A549 (cell line): ENCODE measurements at regions not wholly inside any gene's neighbourhood (a gene's known extent, or its start where the extent isn't known, plus 50 kb on each side); places are given as distances from the start of the nearest gene placed in this dataset.

Experiments
- ATAC-seq, 2 experiments: fragments of 200-7000 bp in 1 of 2; fragments of >200 bp in 1 of 2; cut with Nextera tagmentation in 1 of 2; cut with Tn5 transposase in 1 of 2; 3 replicates each; pipeline versions ENCODE4 v1.8.0 to v1.9.1; 2018 to 2020; ENCODE audit warnings: mild to moderate bottlenecking in 1 of 2, moderate library complexity in 1 of 2
- CTCF ChIA-PET: fragments of 300-600 bp; sonication (Branson Sonifier 250); formaldehyde crosslinking; extraction: SDS; loops from one replicate; lab custom pipeline; 2021; ENCODE audit warnings: antibody characterized with exemption, inconsistent platforms; lab: Yijun Ruan, JAX
- POLR2A ChIA-PET: fragments of 350-600 bp; formaldehyde crosslinking; extraction: SDS; loops from one replicate; lab custom pipeline; 2021; ENCODE audit warnings: antibody characterized with exemption, inconsistent platforms; lab: Yijun Ruan, JAX
- DNase-seq, 2 experiments: peaks; one replicate each; pipeline versions ENCODE4 v3.0.0 to v3.0.0-alpha.2; 2011 to 2016; ENCODE audit warnings: low read depth in 1 of 2, low spot score in 1 of 2
- FAIRE-seq: peaks from 2 replicates; lab custom pipeline; 2011; peaks lifted over from hg19 to GRCh38; lab: Jason Lieb, UNC
- H3K27ac ChIP-seq, 2 experiments: fragments of >200 bp; sonication (Bioruptor Twin); formaldehyde crosslinking; 3 replicates each; pipeline ENCODE4 v1.5.1; 2016 to 2017
- H3K4me1 ChIP-seq: fragments of >200 bp; sonication (Bioruptor Twin); formaldehyde crosslinking; 3 replicates; pipeline ENCODE4 v1.6.1; 2016
- H3K4me2 ChIP-seq: fragments of >200 bp; sonication (Bioruptor Twin); formaldehyde crosslinking; 3 replicates; pipeline ENCODE4 v1.6.1; 2016
- H3K4me3 ChIP-seq: fragments of >200 bp; sonication (Bioruptor Twin); formaldehyde crosslinking; 3 replicates; pipeline ENCODE4 v1.5.1; 2016
- H3K9me3 ChIP-seq: fragments of >200 bp; sonication (Bioruptor Twin); formaldehyde crosslinking; 3 replicates; pipeline ENCODE4 v1.6.1; 2016
- BHLHE40 ChIP-seq: IDR thresholded peaks from 2 replicates; pipeline ENCODE4 v1.6.1; 2012; ENCODE audit warnings: low read depth, low read length, inconsistent platforms
- CBX2 ChIP-seq: fragments of 200-600 bp; sonication (generic); IDR thresholded peaks from 2 replicates; pipeline ENCODE4 v1.6.1; 2016; ENCODE audit warnings: low read depth, mild to moderate bottlenecking, borderline replicate concordance
- CBX8 ChIP-seq: fragments of 200-600 bp; sonication (generic); IDR thresholded peaks from 2 replicates; pipeline ENCODE4 v1.6.1; 2016
- CHD2 ChIP-seq: fragments of 150-350 bp; IDR thresholded peaks from 2 replicates; pipeline ENCODE4 v1.6.1; 2014; ENCODE audit warnings: low read length; ENCODE audit not compliant: partially characterized antibody
- CTCF ChIP-seq: fragments of >200 bp; sonication (Bioruptor Twin); formaldehyde crosslinking; IDR thresholded peaks from 3 replicates; pipeline ENCODE4 v1.5.1; 2016
- EP300 ChIP-seq, 2 experiments: fragments of >200 bp; sonication (Bioruptor Twin); formaldehyde crosslinking; IDR thresholded peaks; 2 replicates in 1 of 2; 3 replicates in 1 of 2; pipeline ENCODE4 v1.6.1; 2016 to 2017
- ESRRA ChIP-seq: fragments of 150-350 bp; IDR thresholded peaks from 2 replicates; pipeline ENCODE4 v1.6.1; 2014; ENCODE audit warnings: mild to moderate bottlenecking, low read length, borderline replicate concordance
- FOSB ChIP-seq: fragments of 250-450 bp; sonication (Bioruptor Pico); IDR thresholded peaks from 2 replicates; pipeline ENCODE4 v1.5.0; 2020; ENCODE audit warnings: mild to moderate bottlenecking, moderate library complexity
- FOXS1 ChIP-seq: fragments of 250-450 bp; sonication (Bioruptor Pico); IDR thresholded peaks from 2 replicates; pipeline ENCODE4 v1.5.0; 2020; ENCODE audit warnings: mild to moderate bottlenecking, moderate library complexity
- HDAC2 ChIP-seq: fragments of 200-600 bp; sonication (generic); IDR thresholded peaks from 2 replicates; pipeline ENCODE4 v1.6.1; 2016
- HES2 ChIP-seq: fragments of >200 bp; sonication (Bioruptor Twin); formaldehyde crosslinking; IDR thresholded peaks from 2 replicates; pipeline ENCODE4 v1.6.1; 2016
- HOXA7 ChIP-seq: fragments of 250-450 bp; sonication (Bioruptor Pico); IDR thresholded peaks from 2 replicates; pipeline ENCODE4 v1.5.0; 2020; ENCODE audit warnings: mild to moderate bottlenecking, moderate library complexity
- HOXB13 ChIP-seq: fragments of 250-450 bp; sonication (Bioruptor Pico); IDR thresholded peaks from 2 replicates; pipeline ENCODE4 v1.5.0; 2020; ENCODE audit warnings: low read depth, mild to moderate bottlenecking, moderate library complexity
- HOXB5 ChIP-seq: fragments of 250-450 bp; sonication (Bioruptor Pico); IDR thresholded peaks from 2 replicates; pipeline ENCODE4 v1.5.0; 2020; ENCODE audit warnings: mild to moderate bottlenecking, moderate library complexity
- JUN ChIP-seq, 2 experiments: fragments of >200 bp; sonication (Bioruptor Twin); formaldehyde crosslinking; IDR thresholded peaks; 2 replicates in 1 of 2; 3 replicates in 1 of 2; pipeline ENCODE4 v1.6.1; 2016 to 2017
- KDM1A ChIP-seq: fragments of 200-600 bp; sonication (generic); IDR thresholded peaks from 2 replicates; pipeline ENCODE4 v1.6.1; 2016; ENCODE audit warnings: low read depth, mild to moderate bottlenecking
- MAX ChIP-seq: IDR thresholded peaks from 2 replicates; pipeline ENCODE4 v1.6.1; 2012
- MAZ ChIP-seq: fragments of 150-350 bp; IDR thresholded peaks from 2 replicates; pipeline ENCODE4 v1.6.1; 2014; ENCODE audit warnings: antibody characterized with exemption, low read depth, low read length, borderline replicate concordance
- POLR2AphosphoS2 ChIP-seq: conservative IDR thresholded peaks from 2 replicates; pipeline ENCODE4 v1.6.1; 2012; ENCODE audit warnings: low read length, improper control_type of control experiment, inconsistent platforms
- RAD21 ChIP-seq, 2 experiments: fragments of >200 bp in 1 of 2; sonication (Bioruptor Twin) in 1 of 2; formaldehyde crosslinking in 1 of 2; IDR thresholded peaks in 1 of 2; conservative IDR thresholded peaks in 1 of 2; 2 replicates in 1 of 2; 3 replicates in 1 of 2; pipeline ENCODE4 v1.6.1; 2012 to 2018; ENCODE audit warnings: inconsistent platforms in 1 of 2
- RARB ChIP-seq: fragments of 250-450 bp; sonication (Bioruptor Pico); IDR thresholded peaks from 2 replicates; pipeline ENCODE4 v1.8.0; 2021; ENCODE audit warnings: mild to moderate bottlenecking, moderate library complexity
- USF2 ChIP-seq: fragments of 450-650 bp; IDR thresholded peaks from 2 replicates; pipeline ENCODE4 v1.6.1; 2014; ENCODE audit warnings: antibody characterized with exemption
- ZC3H11A ChIP-seq: fragments of 450-650 bp; IDR thresholded peaks from 2 replicates; pipeline ENCODE4 v1.6.1; 2014; ENCODE audit warnings: antibody characterized with exemption, mild to moderate bottlenecking
- ZFP36 ChIP-seq: fragments of 450-650 bp; IDR thresholded peaks from 2 replicates; pipeline ENCODE4 v1.6.1; 2014; ENCODE audit warnings: borderline replicate concordance; ENCODE audit not compliant: partially characterized antibody
- ZNF302 ChIP-seq: fragments of 250-450 bp; sonication (Bioruptor Pico); IDR thresholded peaks from 2 replicates; pipeline ENCODE4 v1.9.0; 2021; ENCODE audit warnings: inconsistent platforms, mild to moderate bottlenecking, moderate library complexity
- WGBS: methylation state at CpG from one replicate; pipeline ENCODE4 v1.1.6; 2017; ENCODE audit errors: missing lambda C conversion rate; 5-methylcytosine and 5-hydroxymethylcytosine counted together

- no peak for FAIRE-seq
- Histone ChIP-seq H3K27ac (no peak overlapping the region), H3K9me3 (no peaks in the 10 kb centered on the region), H3K4me1 (no peaks in the 10 kb centered on the region), H3K4me3 (no peak overlapping the region), H3K4me2 (no peak overlapping the region)
- no peak for TF ChIP-seq FOSB (CRISPR knock-in tag)
- ATAC-seq: no peak
- POLR2A ChIA-PET: no interaction called here
- WGBS: 87% methylated on average over 5 of the region's 5 CpGs
- CTCF ChIA-PET: no interaction called here
- DNase-seq: no peak
Observed at GRCh38 chr3:110859336-110859735, 212.3 kb upstream of the NECTIN3 start.

- TF ChIP-seq ZC3H11A: no peak
- TF ChIP-seq EP300 (IDR thresholded peaks at IDR 0.05): no peak
- no peak for TF ChIP-seq HES2
- TF ChIP-seq ESRRA: no peak
- H3K4me2 ChIP-seq: no peak overlapping the region
- ATAC-seq: no peak
- FAIRE-seq: no peak
- no peak for DNase-seq
- no peaks in the 10 kb centered on the region for H3K4me1 ChIP-seq
- CTCF ChIA-PET: no interaction called here
- POLR2A ChIA-PET: no interaction called here
- 27% methylated on average over 4 of the region's 4 CpGs for WGBS
- H3K27ac ChIP-seq: no peak overlapping the region
- no peaks in the 10 kb centered on the region for H3K9me3 ChIP-seq
- H3K4me3 ChIP-seq: no peak overlapping the region
Observed at GRCh38 chr3:110859993-110860392, 211.6 kb upstream of the NECTIN3 start.

GRCh38 chr3:110865934-110866333, 205.7 kb upstream of the NECTIN3 start:
- POLR2A ChIA-PET: no interaction called here
- CTCF ChIA-PET: no interaction called here
- no peak for FAIRE-seq
- DNase-seq: no peak
- Histone ChIP-seq H3K4me2 (no peak overlapping the region), H3K9me3 (no peaks in the 10 kb centered on the region), H3K27ac (no peak overlapping the region), H3K4me1 (no peaks in the 10 kb centered on the region), H3K4me3 (no peak overlapping the region)
- 74% methylated on average over 4 of the region's 4 CpGs for WGBS
- TF ChIP-seq JUN (IDR thresholded peaks at IDR 0.05) (no peak), USF2 (no peak), ESRRA (no peak), CTCF (no peak)
- no peak for ATAC-seq

- H3K27ac ChIP-seq: no peak overlapping the region
- no peak overlapping the region for H3K4me3 ChIP-seq
- CTCF ChIA-PET: no interaction called here
- WGBS: 4% methylated on average over 1 of the region's 1 CpG
- TF ChIP-seq BHLHE40 (no peak), MAX (no peak), CHD2 (no peak), RARB (CRISPR knock-in tag) (no peak), HDAC2 (no peak), POLR2AphosphoS2 (no peak), HOXB13 (no peak), KDM1A (no peak), CBX8 (no peak), ZNF302 (CRISPR knock-in tag) (no peak), ZFP36 (no peak), HES2 (no peak), HOXA7 (CRISPR knock-in tag) (no peak), MAZ (no peak), CBX2 (no peak), CTCF (no peak), HOXB5 (CRISPR knock-in tag) (no peak), RAD21 (conservative IDR thresholded peaks at IDR 0.05 in 1 of 2, IDR thresholded peaks at IDR 0.05 in 1 of 2) (no peak), FOXS1 (CRISPR knock-in tag) (no peak)
- POLR2A ChIA-PET: no interaction called here
- no peak overlapping the region for H3K4me2 ChIP-seq
- FAIRE-seq (no peak), ATAC-seq (no peak), DNase-seq (no peak)
- no peaks in the 10 kb centered on the region for H3K9me3 ChIP-seq
- H3K4me1 ChIP-seq: no peaks in the 10 kb centered on the region
Observed at GRCh38 chr3:110868106-110868505, 203.5 kb upstream of the NECTIN3 start.
